ENCODE measurements at regions not wholly inside any gene's neighbourhood (a gene's known extent, or its start where the extent isn't known, plus 50 kb on each side); places are given as distances from the start of the nearest gene placed in this dataset.
A peak's percentile ranks its signal among the peaks of the same experiment; 100 is the strongest.

DNA sequence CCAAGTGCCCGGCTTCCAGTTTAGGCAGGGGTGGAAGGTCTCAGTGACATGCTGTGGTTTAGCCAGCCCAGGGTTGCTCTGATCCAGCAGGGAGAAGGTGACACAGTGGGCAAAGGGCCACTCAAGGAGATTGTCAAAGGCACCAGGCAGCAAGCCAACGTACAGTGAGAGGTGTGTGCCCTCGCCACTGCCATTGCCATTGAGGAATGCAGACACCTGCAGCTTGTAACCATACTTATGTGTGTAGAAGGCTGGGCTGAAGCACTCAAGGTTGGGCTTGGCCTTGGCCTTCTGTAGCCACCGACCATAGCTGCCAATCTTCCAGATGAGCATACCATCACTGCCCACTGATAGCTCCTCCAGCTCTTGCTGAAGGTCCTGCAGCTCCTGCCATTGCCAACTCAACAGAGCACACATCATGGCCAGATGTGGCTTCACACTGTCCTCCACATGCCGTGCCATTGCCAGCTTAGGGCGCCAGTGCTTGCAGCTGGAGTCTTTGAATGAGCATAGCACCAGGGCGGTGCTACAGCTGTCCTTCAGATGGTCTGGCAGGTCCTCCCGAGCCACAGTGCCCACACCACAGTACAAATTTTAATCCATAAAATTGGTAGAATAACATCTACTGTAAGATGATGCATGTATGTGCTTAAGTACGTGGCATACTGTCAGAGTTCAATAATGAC is 59.7 kb upstream of the HMHB1 start:
- no peak for DNase-seq
- H3K9me3 ChIP-seq (ENCODE audit: control insufficient read depth in 1 of 2, low read length in 2 of 2): no peaks in the 10 kb centered on the region
- Mint-ChIP-seq H3K4me3 (no peak overlapping the region), H3K36me3 (no peaks in the 10 kb centered on the region), H3K27ac (no peak overlapping the region), H3K9me3 (no peaks in the 10 kb centered on the region), H3K4me1 (no peaks in the 10 kb centered on the region), H3K27me3 (peaks cover 5 to 6% of the 10 kb centered on the region in 2 donors)
- H3K27ac ChIP-seq (ENCODE audit: low read depth, low read length): no peak overlapping the region
- H3K27me3 ChIP-seq (ENCODE audit: insufficient read depth, low read length): no peaks in the 10 kb centered on the region
- CTCF ChIA-PET (ENCODE audit: partially characterized antibody): interaction anchor here (1.3 kb wide), 1 partner anchor 15 kb away, joined by 3 read pairs; no protein-coding TSS in a partner anchor
- H3K4me1 ChIP-seq (ENCODE audit: insufficient read depth, low read length): no peaks in the 10 kb centered on the region
- no peaks in the 10 kb centered on the region for H3K36me3 ChIP-seq (ENCODE audit: insufficient read depth, low read length)
- intact Hi-C loops (cut with micrococcal nuclease): no loop called here
- no peak overlapping the region for H3K4me3 ChIP-seq (ENCODE audit: low read length in 2 of 2)
- POLR2A ChIA-PET (ENCODE audit: partially characterized antibody): no interaction called here

DNA sequence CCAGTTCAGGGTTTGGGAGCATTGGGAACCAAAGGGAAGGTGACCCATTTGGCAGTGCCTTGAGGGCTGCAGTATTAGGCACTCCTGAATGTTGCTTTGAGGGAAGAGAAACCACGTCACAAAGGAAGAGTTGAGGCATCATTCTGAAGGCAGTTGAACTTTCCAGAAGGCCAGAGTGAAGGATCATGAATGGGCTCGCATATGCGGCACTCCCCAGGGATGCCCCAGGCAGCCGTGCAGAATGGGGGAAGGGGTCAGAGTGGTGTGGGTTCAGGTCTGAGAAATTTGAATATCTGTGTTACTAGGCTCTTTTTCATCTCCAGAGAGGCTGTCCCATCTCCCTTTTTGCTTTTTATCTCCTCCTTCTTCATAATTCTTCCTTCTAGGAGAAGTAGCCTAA is 60.6 kb upstream of the HMHB1 start:
- H3K9me3 ChIP-seq (ENCODE audit: control insufficient read depth in 1 of 2, low read length in 2 of 2): no peaks in the 10 kb centered on the region
- H3K27ac ChIP-seq (ENCODE audit: low read depth, low read length): no peak overlapping the region
- H3K4me1 ChIP-seq (ENCODE audit: insufficient read depth, low read length): no peaks in the 10 kb centered on the region
- Mint-ChIP-seq H3K27me3 (peaks cover 5 to 6% of the 10 kb centered on the region in 2 donors), H3K36me3 (no peaks in the 10 kb centered on the region), H3K4me3 (no peak overlapping the region), H3K27ac (no peak overlapping the region), H3K4me1 (no peaks in the 10 kb centered on the region), H3K9me3 (no peaks in the 10 kb centered on the region)
- no peaks in the 10 kb centered on the region for H3K27me3 ChIP-seq (ENCODE audit: insufficient read depth, low read length)
- H3K4me3 ChIP-seq (ENCODE audit: low read length in 2 of 2): no peak overlapping the region
- ChIA-PET CTCF (ENCODE audit: partially characterized antibody) (no interaction called here), POLR2A (ENCODE audit: partially characterized antibody) (no interaction called here)
- no peak for DNase-seq
- no peaks in the 10 kb centered on the region for H3K36me3 ChIP-seq (ENCODE audit: insufficient read depth, low read length)
- intact Hi-C loops (cut with micrococcal nuclease): no loop called here

DNA sequence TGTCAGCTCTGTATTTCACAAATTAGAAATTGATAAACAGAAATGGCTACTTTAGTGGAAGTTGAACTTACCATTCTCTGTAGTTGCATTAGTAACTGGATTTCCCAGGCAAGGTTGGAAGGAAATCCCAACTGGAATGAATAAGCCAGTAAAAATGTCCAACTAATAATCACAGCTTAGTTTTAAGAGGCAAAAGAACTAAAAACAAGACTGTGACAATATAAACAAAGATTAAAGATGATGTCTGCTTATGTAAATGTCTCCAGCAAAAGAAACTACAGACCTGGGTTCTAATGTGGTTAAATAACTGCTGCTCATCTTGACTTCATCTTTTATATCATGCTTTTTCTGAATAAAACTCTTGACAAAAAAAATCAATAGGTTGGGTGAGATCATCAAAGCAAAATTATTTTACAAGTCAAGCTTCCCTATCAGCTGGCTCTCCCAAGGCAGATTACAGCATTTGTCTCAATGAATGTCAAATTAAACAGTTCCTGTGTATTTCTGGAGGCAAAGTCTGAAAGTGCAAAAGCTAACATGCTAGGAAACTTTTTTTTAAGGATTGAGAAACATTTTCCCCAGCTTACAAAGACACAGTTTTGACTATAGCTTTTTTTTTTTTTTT is 62.3 kb upstream of the HMHB1 start:
- Mint-ChIP-seq H3K27me3 (peaks cover 5 to 6% of the 10 kb centered on the region in 2 donors), H3K4me3 (no peak overlapping the region), H3K27ac (no peak overlapping the region), H3K9me3 (peaks cover 0 to 2% (median 0%) of the 10 kb centered on the region in 8 donors), H3K36me3 (no peaks in the 10 kb centered on the region), H3K4me1 (no peaks in the 10 kb centered on the region)
- no peak overlapping the region for H3K27ac ChIP-seq (ENCODE audit: low read depth, low read length)
- intact Hi-C loops (cut with micrococcal nuclease): no loop called here
- H3K4me1 ChIP-seq (ENCODE audit: insufficient read depth, low read length): no peaks in the 10 kb centered on the region
- POLR2A ChIA-PET (ENCODE audit: partially characterized antibody): no interaction called here
- CTCF ChIA-PET (ENCODE audit: partially characterized antibody): interaction anchor here (1.8 kb wide), 1 partner anchor 9 kb away, joined by 5 read pairs; no protein-coding TSS in a partner anchor
- no peak overlapping the region for H3K4me3 ChIP-seq (ENCODE audit: low read length in 2 of 2)
- H3K36me3 ChIP-seq (ENCODE audit: insufficient read depth, low read length): no peaks in the 10 kb centered on the region
- no peak for DNase-seq
- no peaks in the 10 kb centered on the region for H3K9me3 ChIP-seq (ENCODE audit: control insufficient read depth in 1 of 2, low read length in 2 of 2)
- H3K27me3 ChIP-seq (ENCODE audit: insufficient read depth, low read length): no peaks in the 10 kb centered on the region

DNA sequence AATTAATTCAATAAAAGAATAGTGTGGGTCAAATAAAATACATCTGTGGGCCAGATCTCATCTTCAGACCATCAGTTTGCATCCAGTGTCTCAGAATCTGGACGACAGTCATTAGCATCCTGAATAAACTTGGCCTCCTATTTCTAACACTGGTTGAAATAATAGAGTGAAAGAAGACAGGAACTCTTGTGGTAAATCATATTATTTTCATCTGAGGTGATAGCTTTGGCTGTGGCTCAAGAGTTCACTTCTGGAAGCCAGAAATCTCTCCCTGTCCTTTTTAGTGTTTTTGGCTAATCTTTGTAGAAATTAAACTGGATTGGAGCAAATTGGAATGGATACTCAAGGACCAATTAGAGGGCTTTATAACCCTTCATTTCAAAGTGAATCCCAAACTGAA is 63.4 kb upstream of the HMHB1 start:
- H3K27ac ChIP-seq (ENCODE audit: low read depth, low read length): no peak overlapping the region
- H3K36me3 ChIP-seq (ENCODE audit: insufficient read depth, low read length): no peaks in the 10 kb centered on the region
- H3K36me3 Mint-ChIP-seq: no peaks in the 10 kb centered on the region
- H3K9me3 Mint-ChIP-seq: peaks cover 0 to 2% (median 0%) of the 10 kb centered on the region in 8 donors
- peaks cover 5 to 6% of the 10 kb centered on the region in 2 donors for H3K27me3 Mint-ChIP-seq
- no peaks in the 10 kb centered on the region for H3K4me1 ChIP-seq (ENCODE audit: insufficient read depth, low read length)
- H3K4me3 Mint-ChIP-seq: peak overlapping the region in 1 of 8 donors; percentile 21
- CTCF ChIA-PET (ENCODE audit: partially characterized antibody): interaction anchor here (1.8 kb wide), 1 partner anchor 10 kb away, joined by 5 read pairs; no protein-coding TSS in a partner anchor
- POLR2A ChIA-PET (ENCODE audit: partially characterized antibody): no interaction called here
- no peaks in the 10 kb centered on the region for H3K9me3 ChIP-seq (ENCODE audit: control insufficient read depth in 1 of 2, low read length in 2 of 2)
- H3K4me3 ChIP-seq (ENCODE audit: low read length in 2 of 2): no peak overlapping the region
- no peak for DNase-seq
- H3K4me1 Mint-ChIP-seq: no peaks in the 10 kb centered on the region
- intact Hi-C loops (cut with micrococcal nuclease): no loop called here
- no peak overlapping the region for H3K27ac Mint-ChIP-seq
- no peaks in the 10 kb centered on the region for H3K27me3 ChIP-seq (ENCODE audit: insufficient read depth, low read length)

DNA sequence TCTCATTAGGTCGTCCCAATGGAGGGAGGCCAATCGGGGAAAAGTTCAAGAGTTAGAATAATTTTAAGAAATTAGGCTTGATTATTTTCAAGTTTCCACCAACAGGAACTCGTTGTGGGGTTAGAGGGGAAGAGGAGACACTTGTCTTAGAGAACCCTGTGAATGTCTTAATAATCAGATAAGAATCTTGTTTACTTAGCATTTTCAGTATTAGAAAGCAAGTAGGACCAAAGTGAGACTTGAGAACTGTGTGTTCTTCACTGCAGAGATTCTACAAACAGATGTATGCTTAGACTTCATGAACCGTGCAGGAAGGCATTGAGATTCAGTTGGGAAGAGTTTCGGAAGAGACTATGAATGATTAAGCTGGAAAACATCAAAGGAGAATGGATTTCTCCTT is 69.0 kb upstream of the HMHB1 start:
- H3K4me1 ChIP-seq (ENCODE audit: insufficient read depth, low read length): no peaks in the 10 kb centered on the region
- no peaks in the 10 kb centered on the region for H3K27me3 ChIP-seq (ENCODE audit: insufficient read depth, low read length)
- CTCF ChIA-PET (ENCODE audit: partially characterized antibody): no interaction called here
- no peak overlapping the region for H3K27ac ChIP-seq (ENCODE audit: low read depth, low read length)
- no peak overlapping the region for H3K27ac Mint-ChIP-seq
- no peaks in the 10 kb centered on the region for H3K9me3 ChIP-seq (ENCODE audit: control insufficient read depth in 1 of 2, low read length in 2 of 2)
- H3K36me3 ChIP-seq (ENCODE audit: insufficient read depth, low read length): no peaks in the 10 kb centered on the region
- POLR2A ChIA-PET (ENCODE audit: partially characterized antibody): no interaction called here
- intact Hi-C loops (cut with micrococcal nuclease): no loop called here
- peaks cover 0 to 2% (median 0%) of the 10 kb centered on the region in 8 donors for H3K9me3 Mint-ChIP-seq
- no peaks in the 10 kb centered on the region for H3K36me3 Mint-ChIP-seq
- no peak for DNase-seq
- H3K4me1 Mint-ChIP-seq: peaks cover 0 to 6% (median 2%) of the 10 kb centered on the region in 4 donors
- no peaks in the 10 kb centered on the region for H3K27me3 Mint-ChIP-seq
- H3K4me3 Mint-ChIP-seq: no peak overlapping the region
- no peak overlapping the region for H3K4me3 ChIP-seq (ENCODE audit: low read length in 2 of 2)

DNA sequence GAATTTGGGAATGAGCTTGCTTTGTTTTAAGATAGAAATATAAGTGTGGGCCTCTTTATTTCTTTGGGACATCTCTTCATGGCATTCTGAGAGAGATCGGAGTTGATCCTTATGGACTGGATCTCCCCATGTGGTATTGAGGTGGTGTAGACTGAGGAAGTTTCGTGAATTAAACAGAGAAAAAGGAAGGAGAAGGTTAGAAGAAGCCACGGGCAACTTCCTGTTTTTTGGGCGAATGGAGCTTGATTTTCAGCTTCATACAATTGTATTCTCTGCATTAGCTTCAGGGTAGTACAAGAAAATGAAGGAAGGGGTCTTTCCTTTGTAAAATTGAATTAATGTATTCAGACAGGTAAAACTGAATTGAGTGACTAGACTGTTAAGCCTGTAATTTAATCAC is 70.5 kb upstream of the HMHB1 start:
- Mint-ChIP-seq H3K4me1 (peaks cover 0 to 6% (median 2%) of the 10 kb centered on the region in 4 donors), H3K27ac (peak overlapping the region in 3 of 7 donors; percentile 8 to 16 (median 15)), H3K36me3 (no peaks in the 10 kb centered on the region), H3K4me3 (no peak overlapping the region), H3K27me3 (no peaks in the 10 kb centered on the region), H3K9me3 (peaks cover 0 to 2% (median 0%) of the 10 kb centered on the region in 8 donors)
- H3K9me3 ChIP-seq (ENCODE audit: control insufficient read depth in 1 of 2, low read length in 2 of 2): no peaks in the 10 kb centered on the region
- H3K4me1 ChIP-seq (ENCODE audit: insufficient read depth, low read length): no peaks in the 10 kb centered on the region
- intact Hi-C loops (cut with micrococcal nuclease): no loop called here
- no peak overlapping the region for H3K27ac ChIP-seq (ENCODE audit: low read depth, low read length)
- DNase-seq: no peak
- POLR2A ChIA-PET (ENCODE audit: partially characterized antibody): no interaction called here
- CTCF ChIA-PET (ENCODE audit: partially characterized antibody): no interaction called here
- H3K27me3 ChIP-seq (ENCODE audit: insufficient read depth, low read length): no peaks in the 10 kb centered on the region
- no peaks in the 10 kb centered on the region for H3K36me3 ChIP-seq (ENCODE audit: insufficient read depth, low read length)
- no peak overlapping the region for H3K4me3 ChIP-seq (ENCODE audit: low read length in 2 of 2)

DNA sequence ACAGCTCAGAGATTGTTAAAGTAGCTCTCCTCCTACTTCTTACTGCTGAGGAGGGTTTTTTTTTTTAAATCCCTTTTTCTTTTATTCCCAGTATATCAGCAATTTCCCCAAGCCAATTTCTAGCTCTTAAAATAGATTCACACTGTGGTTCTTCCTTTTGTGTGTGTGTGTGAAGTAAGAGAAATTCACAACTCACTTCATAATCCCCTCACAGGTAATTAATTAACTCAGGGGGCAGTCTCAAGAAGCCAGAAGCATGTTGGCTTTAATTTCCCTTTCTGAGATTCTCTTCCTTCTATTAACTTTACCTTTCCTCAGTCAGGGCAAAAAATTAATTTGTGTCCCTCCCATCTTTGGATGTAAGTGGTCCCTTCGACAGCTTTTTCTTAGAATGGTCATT is 71.0 kb upstream of the HMHB1 start:
- no peaks in the 10 kb centered on the region for H3K27me3 Mint-ChIP-seq
- no peak for DNase-seq
- no peaks in the 10 kb centered on the region for H3K4me1 ChIP-seq (ENCODE audit: insufficient read depth, low read length)
- H3K4me3 ChIP-seq (ENCODE audit: low read length in 2 of 2): no peak overlapping the region
- no peak overlapping the region for H3K27ac Mint-ChIP-seq
- H3K9me3 Mint-ChIP-seq: peaks cover 0 to 2% (median 0%) of the 10 kb centered on the region in 8 donors
- H3K9me3 ChIP-seq (ENCODE audit: control insufficient read depth in 1 of 2, low read length in 2 of 2): no peaks in the 10 kb centered on the region
- peaks cover 0 to 6% (median 2%) of the 10 kb centered on the region in 4 donors for H3K4me1 Mint-ChIP-seq
- ChIA-PET POLR2A (ENCODE audit: partially characterized antibody) (no interaction called here), CTCF (ENCODE audit: partially characterized antibody) (no interaction called here)
- H3K36me3 Mint-ChIP-seq: no peaks in the 10 kb centered on the region
- no peak overlapping the region for H3K27ac ChIP-seq (ENCODE audit: low read depth, low read length)
- no peak overlapping the region for H3K4me3 Mint-ChIP-seq
- no peaks in the 10 kb centered on the region for H3K27me3 ChIP-seq (ENCODE audit: insufficient read depth, low read length)
- no peaks in the 10 kb centered on the region for H3K36me3 ChIP-seq (ENCODE audit: insufficient read depth, low read length)
- intact Hi-C loops (cut with micrococcal nuclease): no loop called here

All from CD4-positive, alpha-beta memory T cell (primary cell).